ENCODE measurements at regions not wholly inside any gene's neighbourhood (a gene's known extent, or its start where the extent isn't known, plus 50 kb on each side); places are given as distances from the start of the nearest gene placed in this dataset.

- no peak for TF ChIP-seq CTCF (IDR thresholded peaks at IDR 0.05; ENCODE audit: insufficient read depth, low read depth, low read length)
- no peak overlapping the region for H3K4me3 ChIP-seq (ENCODE audit: low read depth, low read length)
- no peak for DNase-seq (ENCODE audit: low read depth)
Measured at GRCh38 chr1:95453053-95453452, 219.0 kb downstream of the RWDD3 start.

DNA sequence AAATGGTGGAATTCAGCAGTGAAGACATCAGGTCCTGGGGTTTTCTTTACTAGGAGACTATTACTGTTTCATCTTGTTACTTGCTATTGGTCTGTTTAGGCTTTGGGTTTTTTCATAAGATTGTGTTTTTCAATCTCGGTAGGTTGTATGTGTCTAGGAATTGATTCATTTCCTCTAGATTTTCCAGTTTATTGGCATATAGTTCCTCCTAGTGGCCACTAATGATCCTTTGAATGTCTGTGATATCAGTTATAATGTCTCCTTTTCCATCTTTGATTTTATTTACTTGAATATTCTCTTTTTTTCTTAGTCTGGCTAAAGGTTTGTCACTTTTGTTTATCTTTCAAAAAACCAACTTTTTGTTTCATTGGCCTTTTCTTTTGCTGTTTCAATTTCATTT is 233.0 kb downstream of the RWDD3 start:
- no peak for TF ChIP-seq CTCF (IDR thresholded peaks at IDR 0.05; ENCODE audit: insufficient read depth, low read depth, low read length)
- H3K4me3 ChIP-seq (ENCODE audit: low read depth, low read length), result no peak overlapping the region
- DNase-seq (ENCODE audit: low read depth), result no peak

DNA sequence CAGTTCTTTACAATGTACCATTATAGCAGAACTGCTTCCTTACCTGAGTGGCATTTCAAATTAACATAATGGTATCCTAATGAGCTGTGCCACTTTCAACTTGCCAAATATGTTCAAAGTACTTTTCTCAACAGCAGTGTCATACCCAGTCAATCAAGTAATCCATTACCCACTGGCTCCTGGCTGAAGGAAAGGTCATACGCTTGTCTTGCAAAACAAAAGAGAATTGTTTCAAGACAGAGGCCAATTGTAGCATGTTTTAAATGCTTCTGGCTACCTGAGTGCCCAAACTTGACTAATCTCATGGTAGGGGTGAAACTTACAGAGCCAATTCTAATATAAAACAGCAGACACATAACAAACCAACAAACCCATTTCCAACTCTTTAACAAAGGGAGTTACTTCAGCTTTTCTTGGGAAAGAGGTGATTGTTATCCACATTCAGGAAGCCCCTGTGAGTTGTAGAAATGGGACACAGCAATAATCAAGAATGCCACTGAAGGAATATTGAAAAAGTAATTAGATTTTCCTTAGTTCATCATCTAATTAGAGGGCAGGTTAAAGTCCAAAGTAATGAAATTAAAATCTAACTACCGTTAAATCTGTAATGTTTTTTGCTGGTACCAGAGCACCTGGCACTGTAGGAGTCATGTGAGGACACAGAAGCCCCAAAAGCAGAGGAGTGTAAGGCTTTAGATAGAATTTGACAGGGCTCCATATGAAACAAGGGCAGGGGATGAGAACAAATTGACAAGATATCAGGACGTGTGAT is 241.9 kb downstream of the RWDD3 start:
- DNase-seq (ENCODE audit: low read depth), result no peak
- no peak overlapping the region for H3K4me3 ChIP-seq (ENCODE audit: low read depth, low read length)
- no peak for TF ChIP-seq CTCF (IDR thresholded peaks at IDR 0.05; ENCODE audit: insufficient read depth, low read depth, low read length)

DNA sequence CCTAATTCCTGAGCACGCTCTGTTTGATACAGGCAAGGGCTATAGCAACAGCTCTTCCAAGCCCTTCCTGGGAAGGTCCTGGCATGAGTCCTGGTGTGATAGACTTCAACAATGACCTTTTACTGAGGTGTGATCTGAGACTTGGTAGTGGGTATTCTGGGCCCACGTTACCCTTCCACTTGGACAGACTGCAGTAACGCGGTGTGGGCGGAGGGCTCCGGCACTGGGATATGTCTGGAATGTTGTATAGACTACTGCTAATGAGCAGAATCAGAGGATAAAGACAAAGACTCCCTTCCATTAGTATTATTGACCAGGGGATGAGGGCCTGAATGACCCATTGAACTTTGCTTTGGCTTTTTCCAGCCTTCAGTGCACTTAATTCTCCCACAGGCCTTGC is 262.3 kb downstream of the RWDD3 start:
- no peak for DNase-seq (ENCODE audit: low read depth)
- no peak for TF ChIP-seq CTCF (IDR thresholded peaks at IDR 0.05; ENCODE audit: insufficient read depth, low read depth, low read length)
- H3K4me3 ChIP-seq (ENCODE audit: low read depth, low read length), result no peak overlapping the region

GRCh38 chr1:95496773-95497172 is 262.8 kb downstream of the RWDD3 start:
- no peak for DNase-seq (ENCODE audit: low read depth)
- no peak for TF ChIP-seq CTCF (IDR thresholded peaks at IDR 0.05; ENCODE audit: insufficient read depth, low read depth, low read length)
- H3K4me3 ChIP-seq (ENCODE audit: low read depth, low read length), result no peak overlapping the region

DNA sequence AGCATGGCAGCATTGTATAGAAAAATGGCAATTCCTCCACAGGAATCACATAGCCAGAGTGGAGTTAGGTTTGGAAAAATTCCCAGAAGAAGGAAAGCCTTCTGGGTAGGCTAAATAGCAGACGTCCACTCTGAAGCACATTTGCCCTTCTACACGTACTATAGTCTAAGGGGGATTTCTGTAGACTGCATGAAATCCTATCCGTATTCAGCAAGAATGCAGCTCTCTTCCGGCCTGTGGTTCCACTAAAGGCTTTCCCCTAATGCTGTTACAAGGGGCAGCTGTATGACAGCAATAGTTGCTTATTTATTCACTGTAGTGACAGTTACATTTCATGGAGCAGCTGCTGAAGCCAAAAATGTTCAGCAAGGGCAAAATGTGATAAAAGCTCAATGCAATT is 263.6 kb downstream of the RWDD3 start:
- no peak for DNase-seq (ENCODE audit: low read depth)
- TF ChIP-seq CTCF (IDR thresholded peaks at IDR 0.05; ENCODE audit: insufficient read depth, low read depth, low read length), result no peak
- H3K4me3 ChIP-seq (ENCODE audit: low read depth, low read length), result no peak overlapping the region
